K562 (cell line): ENCODE measurements at regions not wholly inside any gene's neighbourhood (a gene's known extent, or its start where the extent isn't known, plus 50 kb on each side); places are given as distances from the start of the nearest gene placed in this dataset.

ENCODE experiments used
- ATAC-seq: fragments of 200-7000 bp; cut with Tn5 transposase; 3 replicates; pipeline ENCODE4 v1.9.1; 2020; ENCODE audit warnings: moderate library complexity
- BruUV-seq: library from RNA; stranded (reverse); fragments of 400-500 nt; replicated peaks from 2 replicates; lab custom pipeline; 2021; lab: Mats Ljungman, UMichigan
- CTCF ChIA-PET: fragments of 300-600 bp; formaldehyde crosslinking; extraction: SDS; loops from one replicate; lab custom pipeline; 2021; ENCODE audit warnings: low intra/inter-chr PET ratio; lab: Yijun Ruan, JAX
- POLR2A ChIA-PET: fragments of 300-600, 350-650 bp; sonication (Branson Sonifier 250); formaldehyde crosslinking; extraction: SDS; loops from one replicate; lab custom pipeline; 2021; ENCODE audit warnings: antibody characterized with exemption, inconsistent platforms; lab: Yijun Ruan, JAX
- DNase-seq, 4 experiments: peaks; one replicate each; pipeline versions ENCODE4 v3.0.0 to v3.0.0-alpha.2; 2011 to 2018; ENCODE audit warnings: low spot score in 3 of 4, mixed read lengths in 3 of 4; ENCODE audit errors: extremely low read depth in 1 of 4
- FAIRE-seq: peaks from 2 replicates; lab custom pipeline; 2011; peaks lifted over from hg19 to GRCh38; lab: Jason Lieb, UNC
- H2AFZ ChIP-seq: 2 replicates; pipeline ENCODE4 v1.6.0; 2011; ENCODE audit warnings: low read depth, low read length, control low read depth, inconsistent platforms
- H3K27ac ChIP-seq: fragments of 200-600 bp; 3 replicates; pipeline ENCODE4 v1.8.0; 2011; ENCODE audit warnings: low read depth, mild to moderate bottlenecking, control low read depth, inconsistent platforms, low read length, moderate library complexity, mixed read lengths; ENCODE audit errors: extremely low read depth
- H3K27me3 ChIP-seq, 2 experiments: fragments of 300-600 bp in 1 of 2; 2 replicates in 1 of 2; 3 replicates in 1 of 2; pipeline versions ENCODE4 v1.6.0 to v1.8.0; 2011; ENCODE audit warnings: inconsistent platforms in 2 of 2, low read length in 2 of 2, mild to moderate bottlenecking in 1 of 2, mixed read lengths in 1 of 2, moderate library complexity in 1 of 2; ENCODE audit not compliant: control insufficient read depth in 2 of 2, insufficient read depth in 2 of 2
- H3K36me3 ChIP-seq: fragments of 300-600 bp; 3 replicates; pipeline ENCODE4 v1.8.0; 2011; ENCODE audit warnings: mild to moderate bottlenecking, low read length, inconsistent platforms; ENCODE audit not compliant: control insufficient read depth, insufficient read depth
- H3K4me1 ChIP-seq, 2 experiments: fragments of 200-600 bp in 1 of 2; replicated peaks in 1 of 2; 2 replicates in 1 of 2; 3 replicates in 1 of 2; pipeline versions ENCODE4 v1.5.1 to v1.8.0; 2011; ENCODE audit warnings: inconsistent platforms in 2 of 2, low read length in 2 of 2, mild to moderate bottlenecking in 1 of 2, mixed read lengths in 1 of 2, moderate library complexity in 1 of 2; ENCODE audit not compliant: control insufficient read depth in 2 of 2, insufficient read depth in 2 of 2
- H3K4me2 ChIP-seq: 2 replicates; pipeline ENCODE4 v1.6.1; 2011; ENCODE audit warnings: low read length, control low read depth, inconsistent platforms, mixed read lengths; ENCODE audit not compliant: insufficient read depth
- H3K4me3 ChIP-seq: fragments of 200-600 bp; sonication (generic), shearing (Covaris generic); 2 replicates; pipeline ENCODE4 v1.5.1; 2016; ENCODE audit warnings: control low read depth, inconsistent platforms
- H3K79me2 ChIP-seq: fragments of 200-600 bp; 3 replicates; pipeline ENCODE4 v1.8.0; 2011; ENCODE audit warnings: low read length, inconsistent platforms; ENCODE audit not compliant: control insufficient read depth, insufficient read depth
- H3K9ac ChIP-seq, 2 experiments: 2 replicates each; pipeline versions ENCODE4 v1.6.0 to v1.6.1; 2011; ENCODE audit warnings: low read depth in 2 of 2, low read length in 2 of 2, control low read depth in 1 of 2, inconsistent platforms in 1 of 2, mild to moderate bottlenecking in 1 of 2, mixed read lengths in 1 of 2; ENCODE audit not compliant: insufficient read depth in 1 of 2
- H3K9me1 ChIP-seq: one replicate; pipeline ENCODE4 v1.6.0; 2011; ENCODE audit warnings: inconsistent platforms, mild to moderate bottlenecking, low read length, moderate library complexity; ENCODE audit not compliant: control insufficient read depth, insufficient read depth
- H3K9me3 ChIP-seq: replicated peaks from 2 replicates; pipeline ENCODE4 v1.5.1; 2011; ENCODE audit warnings: low read depth, low read length, inconsistent platforms; ENCODE audit not compliant: control insufficient read depth, insufficient read depth
- H4K20me1 ChIP-seq: replicated peaks from 2 replicates; pipeline ENCODE4 v1.6.1; 2011; ENCODE audit warnings: low read length, inconsistent platforms, mixed read lengths; ENCODE audit not compliant: control insufficient read depth, insufficient read depth
- CHD1 ChIP-seq: fragments of 200-600 bp; sonication (generic); IDR thresholded peaks from one replicate; pipeline ENCODE4 v1.6.1; 2012; ENCODE audit warnings: mild to moderate bottlenecking, moderate library complexity, low read length, inconsistent platforms
- FOXO4 ChIP-seq: fragments of 450-650 bp; formaldehyde crosslinking; IDR thresholded peaks from 2 replicates; pipeline ENCODE4 v1.4.0; 2020; ENCODE audit warnings: mild to moderate bottlenecking, moderate library complexity
- HDAC8 ChIP-seq: fragments of 450-650 bp; IDR thresholded peaks from 2 replicates; pipeline ENCODE4 v1.6.1; 2016; ENCODE audit warnings: mild to moderate bottlenecking, missing genetic modification characterization, moderate library complexity, missing compliant biosample characterization
- WGBS: fragments of 100-300 bp; shearing (Covaris generic); methylation state at CpG from one replicate; pipeline ENCODE4 v1.1.6; 2016; ENCODE audit warnings: low coverage, mixed read lengths; ENCODE audit not compliant: insufficient coverage; ENCODE audit errors: missing lambda C conversion rate; 5-methylcytosine and 5-hydroxymethylcytosine counted together
- in situ Hi-C: fragments of 300-500 bp; cut with MboI; formaldehyde crosslinking; loops from 4 replicates; pipeline ENCODE4 v1.15.0; 2018; ENCODE audit warnings: inconsistent platforms, mixed read lengths
- intact Hi-C: fragments of 100-400 bp; cut with micrococcal nuclease; formaldehyde crosslinking; loops from 2 replicates; pipeline ENCODE4 v1.14.2; 2022

- TF ChIP-seq FOXO4 (no peak), CHD1 (no peak)
These were observed 228.2 kb upstream of the USP24 start (continued) for GRCh38 chr1:55443175-55443915.

GRCh38 chr1:55441489-55441888, 226.3 kb upstream of the USP24 start:
- H3K4me2 ChIP-seq, result no peak overlapping the region
- no peaks in the 10 kb centered on the region for H3K9me3 ChIP-seq
- intact Hi-C loops, result no loop called here
- ChIA-PET POLR2A (no interaction called here), CTCF (no interaction called here)
- no peak for FAIRE-seq
- no peak overlapping the region for H3K4me3 ChIP-seq
- 0% methylated on average over 1 of the region's 1 CpG for WGBS
- in situ Hi-C loops, result no loop called here
- BruUV-seq, result no TSS peak
- TF ChIP-seq HDAC8 (tag), result no peak
- no peak overlapping the region for H2AFZ ChIP-seq
- H4K20me1 ChIP-seq, result no peaks in the 10 kb centered on the region
- H3K4me1 ChIP-seq, result peaks cover 0 to 14% of the 10 kb centered on the region in 2 experiments; a peak in 3 of 5 replicates
- H3K9me1 ChIP-seq, result no peaks in the 10 kb centered on the region
- DNase-seq, result no peak
- H3K27ac ChIP-seq, result no peak overlapping the region
- H3K9ac ChIP-seq, result no peak overlapping the region
- ATAC-seq, result no peak
- no peaks in the 10 kb centered on the region for H3K36me3 ChIP-seq
- H3K27me3 ChIP-seq, result no peaks in the 10 kb centered on the region
- H3K79me2 ChIP-seq, result no peaks in the 10 kb centered on the region
